Urinary bladder (tissue), 3 donors: ENCODE measurements at regions not wholly inside any gene's neighbourhood (a gene's known extent, or its start where the extent isn't known, plus 50 kb on each side); places are given as distances from the start of the nearest gene placed in this dataset.
"Not testable (repeated sequence)": the region's sequence is repeated elsewhere in the genome, so short reads cannot be mapped to it uniquely, and the experiment has no call there.

Experiments used
- DNase-seq: peaks from one replicate; pipeline ENCODE4 v3.0.0-alpha.2; 2015; ENCODE audit errors: extremely low spot score
- H3K27ac ChIP-seq: one replicate; pipeline ENCODE4 v1.5.1; 2013; ENCODE audit warnings: low read depth, mild to moderate bottlenecking, moderate library complexity
- H3K36me3 ChIP-seq: one replicate; pipeline ENCODE4 v1.6.1; 2013; ENCODE audit warnings: mild to moderate bottlenecking, moderate library complexity; ENCODE audit not compliant: insufficient read depth
- H3K4me1 ChIP-seq: one replicate; pipeline ENCODE4 v1.6.1; 2013; ENCODE audit warnings: mild to moderate bottlenecking, moderate library complexity; ENCODE audit not compliant: insufficient read depth
- H3K4me3 ChIP-seq: one replicate; pipeline ENCODE4 v1.5.1; 2013; ENCODE audit warnings: low read depth, low read length
- WGBS: extraction: QIAGEN DNeasy Blood & Tissue Kit; methylation state at CpG from one replicate; pipeline ENCODE4 v1.1.7; 2013; 5-methylcytosine and 5-hydroxymethylcytosine counted together
- donor health status: healthy with polysubstance abuse.
- donor health status: healthy.

DNA sequence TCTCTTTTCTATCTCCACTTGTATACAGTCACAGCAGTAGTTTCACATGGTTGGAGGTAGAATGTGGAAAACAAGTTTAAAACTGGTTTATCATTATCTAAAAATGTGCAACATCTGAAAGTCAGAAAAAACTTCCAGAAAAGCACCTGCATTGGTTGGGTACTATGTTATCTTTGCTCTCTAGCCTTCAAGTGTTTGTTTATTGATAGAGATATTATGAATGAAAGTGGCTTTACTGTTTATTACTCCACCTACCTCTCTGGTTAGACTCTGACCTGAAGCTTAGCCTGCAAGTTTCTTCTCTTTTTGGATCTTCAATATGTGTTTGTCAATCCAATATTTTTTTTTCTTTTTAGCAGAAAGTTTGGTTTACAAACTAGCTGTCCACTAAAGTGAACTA, 2161.4 kb upstream of the RAG2 start:
- DNase-seq, result no peak
- Histone ChIP-seq H3K27ac (no peak overlapping the region), H3K4me3 (no peak overlapping the region), H3K4me1 (no peaks in the 10 kb centered on the region), H3K36me3 (no peaks in the 10 kb centered on the region)

DNA sequence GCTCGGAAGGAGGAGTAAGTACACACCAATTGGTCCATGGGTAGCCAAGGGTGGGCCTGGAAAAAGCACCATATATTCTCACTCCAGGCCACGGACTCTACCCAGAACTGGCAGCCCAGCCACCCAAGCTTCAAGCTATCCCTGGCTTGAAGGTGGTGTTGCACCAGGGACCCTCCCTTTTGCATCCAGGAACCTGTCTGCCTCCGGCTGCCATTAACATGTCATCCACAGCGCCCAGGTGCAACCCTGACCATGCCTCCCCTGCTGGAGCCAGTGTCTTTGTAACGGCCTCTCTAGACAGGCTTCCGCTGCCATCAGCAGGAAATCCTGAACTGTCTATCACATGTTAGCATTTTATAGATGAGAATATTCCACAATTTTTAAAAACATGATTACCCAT, 2158.5 kb upstream of the RAG2 start:
- H3K36me3 ChIP-seq, result no peaks in the 10 kb centered on the region
- DNase-seq, result no peak
- H3K27ac ChIP-seq, result no peak overlapping the region
- H3K4me1 ChIP-seq, result no peaks in the 10 kb centered on the region
- H3K4me3 ChIP-seq, result no peak overlapping the region
- 93% methylated on average over 6 of the region's 6 CpGs for WGBS

DNA sequence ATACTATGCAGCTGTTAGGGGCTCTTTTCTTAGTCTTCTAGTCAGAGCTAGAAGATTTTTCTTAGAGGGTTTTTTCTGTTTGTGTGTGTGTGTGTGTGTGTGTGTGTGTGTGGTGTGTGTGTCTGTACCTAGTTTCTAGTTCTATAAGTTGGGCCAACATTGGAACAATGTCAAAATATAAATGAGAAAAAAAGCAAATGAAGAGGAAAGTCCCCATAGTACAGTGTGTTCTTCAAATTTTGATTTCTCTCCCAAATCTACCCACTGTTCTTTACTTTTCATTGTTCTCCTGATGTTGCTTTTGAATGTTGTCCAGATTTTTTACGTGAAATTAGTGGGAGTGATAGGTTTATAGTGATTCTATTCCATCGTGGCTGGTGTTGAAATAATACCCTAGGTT, 2153.4 kb upstream of the RAG2 start:
- no peak overlapping the region for H3K4me3 ChIP-seq
- H3K4me1 ChIP-seq, result no peaks in the 10 kb centered on the region
- DNase-seq, result no peak
- WGBS, result 48% methylated on average over 2 of the region's 2 CpGs
- H3K27ac ChIP-seq, result no peak overlapping the region
- H3K36me3 ChIP-seq, result no peaks in the 10 kb centered on the region

DNA sequence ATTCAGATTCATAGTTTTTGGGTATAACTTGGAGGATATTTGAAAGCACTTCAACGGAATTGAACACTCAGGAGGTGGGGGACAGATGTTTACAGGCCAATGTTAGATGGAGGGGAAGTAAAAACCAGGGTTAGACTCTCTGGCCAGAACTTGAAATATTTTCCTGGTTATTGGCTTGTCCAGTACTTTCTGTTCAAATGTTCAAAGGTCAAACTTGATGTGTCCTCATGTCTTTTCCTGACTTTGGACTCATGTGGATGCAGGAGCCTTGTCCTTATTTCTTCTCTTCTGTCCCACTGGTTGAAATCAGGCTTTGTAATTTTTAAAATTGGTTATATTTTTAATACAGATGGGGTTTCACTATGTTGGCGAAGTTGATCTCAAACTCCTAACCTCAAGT, 2148.5 kb upstream of the RAG2 start:
- not testable (repeated sequence) for H3K4me1 ChIP-seq, DNase-seq, H3K4me3 ChIP-seq, H3K36me3 ChIP-seq, H3K27ac ChIP-seq
- 78% methylated on average over 2 of the region's 2 CpGs for WGBS

DNA sequence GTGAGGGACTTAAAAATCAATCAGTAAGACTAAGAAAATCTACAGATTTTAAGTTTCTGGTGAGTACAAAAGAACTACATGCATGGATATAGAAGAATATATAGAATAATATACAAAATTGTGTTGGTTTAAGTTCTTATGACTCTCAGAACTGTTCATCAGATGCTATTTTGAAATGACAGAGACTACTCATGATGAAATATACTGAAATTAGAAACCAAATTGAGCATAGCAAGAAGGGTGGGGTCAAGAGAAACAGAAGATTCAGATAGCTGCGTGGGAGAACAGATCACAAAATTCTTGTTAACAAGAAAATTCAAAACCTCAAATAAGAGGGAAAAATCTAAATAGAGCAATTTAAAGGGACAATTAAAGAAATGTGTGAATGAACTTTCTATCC, 2125.3 kb upstream of the RAG2 start:
- no peak for DNase-seq
- Histone ChIP-seq H3K27ac (no peak overlapping the region), H3K4me1 (no peaks in the 10 kb centered on the region), H3K4me3 (no peak overlapping the region), H3K36me3 (no peaks in the 10 kb centered on the region)
- 85% methylated on average over 1 of the region's 1 CpG for WGBS

DNA sequence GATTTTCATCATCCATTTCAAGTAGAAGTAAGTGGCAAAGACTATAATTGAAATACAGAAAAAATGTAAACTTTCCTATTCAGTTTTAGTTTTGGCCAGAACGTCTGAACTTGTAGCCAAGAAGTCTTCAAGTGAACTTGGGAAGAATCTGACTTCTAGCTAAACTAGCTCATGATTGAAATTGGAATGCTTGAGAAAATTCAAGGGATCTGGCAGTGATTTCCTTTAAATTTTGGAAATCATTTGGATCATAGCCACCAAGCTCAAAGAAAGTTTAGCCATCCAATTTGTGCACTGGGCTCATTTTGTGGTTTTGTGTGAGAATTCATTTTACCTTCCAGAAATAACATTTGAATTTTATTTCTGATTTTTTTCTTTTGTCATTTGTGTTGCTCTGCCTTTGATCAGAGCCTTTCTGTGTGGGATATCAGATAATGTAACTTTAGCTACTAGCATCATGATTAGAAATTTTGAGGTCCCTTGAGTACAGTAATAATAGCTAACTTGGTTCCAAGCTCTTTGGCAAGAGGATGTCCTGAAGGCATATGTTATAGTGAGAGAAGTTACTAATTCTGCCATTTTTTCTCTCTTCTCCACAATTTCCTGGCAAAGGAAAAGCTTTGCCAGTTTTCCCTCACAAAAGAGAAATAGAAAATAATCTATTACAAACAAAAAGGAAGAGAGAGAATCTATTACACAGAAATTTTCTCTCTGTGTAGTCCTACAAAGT, 2123.7 kb upstream of the RAG2 start:
- Histone ChIP-seq H3K4me1 (no peaks in the 10 kb centered on the region), H3K36me3 (no peaks in the 10 kb centered on the region), H3K27ac (no peak overlapping the region), H3K4me3 (no peak overlapping the region)
- 36% methylated on average over 1 of the region's 1 CpG for WGBS
- no peak for DNase-seq

DNA sequence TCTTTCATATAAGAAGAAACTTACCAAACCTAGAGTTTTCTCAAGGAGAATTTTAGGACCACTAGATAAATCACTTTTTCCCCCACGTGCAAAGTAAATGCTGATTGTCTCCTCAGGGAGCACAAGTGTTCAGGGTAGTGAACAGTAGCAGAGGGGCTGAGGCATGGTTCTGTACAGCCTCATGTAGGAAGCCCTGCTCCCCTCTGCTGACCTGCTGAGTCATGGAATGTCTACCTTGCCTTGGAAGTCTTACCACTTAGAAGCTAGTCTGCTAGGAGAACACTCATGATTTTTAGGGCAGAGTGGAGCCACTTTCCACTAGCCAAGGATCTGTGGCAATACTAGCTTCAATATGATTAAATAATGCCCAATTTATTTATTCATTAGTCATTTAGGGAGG, 2120.6 kb upstream of the RAG2 start:
- no peaks in the 10 kb centered on the region for H3K4me1 ChIP-seq
- no peaks in the 10 kb centered on the region for H3K36me3 ChIP-seq
- 38% methylated on average over 1 of the region's 1 CpG for WGBS
- H3K27ac ChIP-seq, result no peak overlapping the region
- no peak for DNase-seq
- no peak overlapping the region for H3K4me3 ChIP-seq

DNA sequence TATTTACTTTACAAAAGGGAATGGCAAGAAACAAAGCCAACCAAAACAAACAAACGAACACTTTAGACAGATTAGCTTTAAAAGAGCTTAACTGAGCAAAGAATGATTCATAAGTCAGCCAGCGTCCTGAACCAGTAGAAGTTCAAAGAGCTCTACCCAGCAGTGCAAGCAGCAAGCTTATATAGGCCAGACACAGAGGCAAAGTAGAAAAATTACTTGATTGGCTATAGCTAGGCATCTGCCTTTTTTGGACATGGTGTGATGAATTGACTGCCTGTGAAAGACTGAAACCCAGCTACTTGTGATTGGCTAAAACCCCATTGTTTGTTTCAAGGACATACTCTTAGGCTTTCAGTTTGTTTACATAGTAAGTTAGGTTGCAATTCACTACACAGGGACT, 2120.0 kb upstream of the RAG2 start:
- DNase-seq, result no peak
- no peaks in the 10 kb centered on the region for H3K4me1 ChIP-seq
- no peak overlapping the region for H3K4me3 ChIP-seq
- H3K27ac ChIP-seq, result no peak overlapping the region
- 45% methylated on average over 2 of the region's 2 CpGs for WGBS
- H3K36me3 ChIP-seq, result no peaks in the 10 kb centered on the region

DNA sequence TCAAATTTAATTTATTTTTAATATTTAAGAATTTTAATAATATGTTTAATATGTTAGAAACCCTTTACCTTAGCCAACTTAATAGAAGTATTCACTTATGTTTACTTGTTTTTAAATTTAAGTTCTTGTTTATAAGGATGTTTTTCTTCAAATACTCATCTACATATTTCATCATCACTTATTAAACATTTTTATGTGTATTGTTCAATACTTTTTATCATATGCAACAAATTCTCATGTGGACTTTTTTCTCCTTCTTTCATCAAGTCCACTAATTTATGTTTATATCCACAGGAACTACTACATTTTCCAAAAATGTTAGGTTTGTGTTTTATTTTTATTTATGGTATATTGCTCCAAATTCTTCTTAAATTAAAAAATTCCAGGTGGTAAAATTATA, 2113.1 kb upstream of the RAG2 start:
- no peak overlapping the region for H3K4me3 ChIP-seq
- no peaks in the 10 kb centered on the region for H3K4me1 ChIP-seq
- no peak for DNase-seq
- no peaks in the 10 kb centered on the region for H3K36me3 ChIP-seq
- no peak overlapping the region for H3K27ac ChIP-seq

DNA sequence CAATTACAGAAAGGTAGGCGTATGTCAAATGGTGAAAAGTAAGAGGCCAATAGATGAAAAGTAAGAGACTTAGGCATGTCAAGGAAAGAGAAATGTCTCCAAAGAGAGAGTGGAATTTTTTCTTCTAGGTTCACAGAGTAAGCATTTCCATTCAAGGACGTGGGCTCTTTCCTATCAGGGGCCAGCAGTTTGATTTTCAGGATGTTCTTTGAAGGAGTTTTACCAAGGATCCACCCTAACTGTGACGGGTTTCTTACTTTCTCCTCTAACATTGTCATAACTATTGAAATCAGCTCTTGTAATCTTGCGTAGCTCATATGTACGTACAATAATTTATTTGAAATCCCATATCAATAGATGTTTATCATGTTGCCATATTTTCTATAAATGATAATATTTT, 2112.2 kb upstream of the RAG2 start:
- no peaks in the 10 kb centered on the region for H3K4me1 ChIP-seq
- no peak overlapping the region for H3K27ac ChIP-seq
- no peak for DNase-seq
- H3K4me3 ChIP-seq, result no peak overlapping the region
- 84% methylated on average over 5 of the region's 5 CpGs for WGBS
- no peaks in the 10 kb centered on the region for H3K36me3 ChIP-seq

DNA sequence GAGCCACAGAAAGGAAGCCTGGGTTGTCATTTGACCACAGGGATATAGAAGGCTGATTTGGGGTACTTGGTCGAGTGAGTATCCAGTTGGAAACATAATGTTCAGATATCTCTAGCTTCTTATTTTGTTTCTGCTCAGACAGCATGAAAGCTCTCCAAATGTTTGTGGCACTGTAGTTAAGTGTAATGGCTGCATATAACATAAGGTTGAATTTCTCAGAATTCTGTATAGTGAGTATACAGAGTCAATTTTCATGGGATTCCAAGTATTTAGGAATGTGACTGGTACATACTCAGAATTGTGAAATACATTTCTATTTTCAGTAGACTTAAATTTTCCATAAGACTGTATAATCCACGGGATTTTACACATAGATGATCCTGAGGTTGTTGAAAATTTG, 2102.1 kb upstream of the RAG2 start:
- no peak overlapping the region for H3K27ac ChIP-seq
- no peak for DNase-seq
- 60% methylated on average over 2 of the region's 2 CpGs for WGBS
- H3K36me3 ChIP-seq, result no peaks in the 10 kb centered on the region
- H3K4me1 ChIP-seq, result no peaks in the 10 kb centered on the region
- H3K4me3 ChIP-seq, result no peak overlapping the region

DNA sequence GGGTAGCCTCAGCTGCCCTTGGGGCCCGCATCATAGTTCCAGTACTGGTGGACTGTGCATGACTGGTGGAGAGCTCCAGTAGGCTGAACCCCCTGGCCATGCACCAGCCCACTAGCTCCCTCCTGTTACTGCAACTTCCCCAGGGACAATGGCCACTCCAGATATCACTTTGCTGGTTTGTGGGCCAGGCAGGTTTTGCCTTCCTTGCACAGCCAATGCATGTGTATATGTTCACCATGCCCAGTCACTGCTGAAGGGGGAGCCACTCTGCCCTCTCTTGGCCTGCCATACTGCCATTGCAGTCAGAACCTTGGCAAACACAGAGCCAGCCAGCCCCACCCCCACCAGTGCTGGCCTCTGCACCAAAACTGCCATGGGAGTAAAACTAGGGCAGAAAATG, 2095.3 kb upstream of the RAG2 start:
- H3K27ac ChIP-seq, result no peak overlapping the region
- H3K36me3 ChIP-seq, result no peaks in the 10 kb centered on the region
- no peaks in the 10 kb centered on the region for H3K4me1 ChIP-seq
- 100% methylated on average over 1 of the region's 1 CpG for WGBS
- no peak for DNase-seq
- no peak overlapping the region for H3K4me3 ChIP-seq

DNA sequence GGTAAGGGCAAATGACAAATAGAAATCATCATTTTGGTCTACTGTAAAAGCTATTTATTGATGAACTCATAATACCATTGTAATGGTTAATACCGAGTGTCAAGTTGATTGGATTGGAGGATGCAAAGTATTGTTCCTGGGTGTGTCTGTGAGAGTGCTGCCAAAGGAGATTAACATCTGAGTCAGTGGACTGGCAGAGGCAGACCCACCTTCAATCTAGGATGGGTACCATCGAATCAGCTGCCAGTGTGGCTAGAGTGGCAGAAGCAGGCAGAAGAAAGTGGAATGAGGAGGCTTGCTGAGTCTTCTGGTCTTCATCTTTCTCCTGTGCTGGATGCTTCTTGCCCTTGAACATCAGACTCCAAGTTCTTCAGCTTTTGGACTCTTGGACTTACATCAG, 2092.2 kb upstream of the RAG2 start:
- not testable (repeated sequence) for H3K36me3 ChIP-seq, H3K4me3 ChIP-seq, DNase-seq, H3K4me1 ChIP-seq, H3K27ac ChIP-seq
- WGBS, result 84% methylated on average over 2 of the region's 2 CpGs

DNA sequence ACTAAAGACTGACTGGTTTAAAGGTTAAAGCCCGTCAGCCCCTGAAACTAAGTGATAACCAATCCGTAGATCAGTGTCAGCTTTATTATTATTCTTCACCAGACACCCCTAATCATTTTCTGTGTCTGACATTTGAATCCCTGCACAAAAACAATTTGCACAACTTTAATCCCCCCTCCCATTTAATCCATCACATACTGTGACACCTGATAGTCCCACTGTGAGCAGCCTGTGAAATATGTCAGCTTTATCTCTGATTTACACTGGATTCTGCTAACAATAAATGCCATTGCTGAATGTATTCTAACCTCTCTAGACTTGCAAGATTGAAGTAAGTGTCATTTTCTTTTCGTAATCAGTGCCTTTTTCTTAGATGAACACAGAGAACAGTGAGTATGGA, 2089.0 kb upstream of the RAG2 start:
- DNase-seq, result no peak
- no peak overlapping the region for H3K27ac ChIP-seq
- no peaks in the 10 kb centered on the region for H3K4me1 ChIP-seq
- no peaks in the 10 kb centered on the region for H3K36me3 ChIP-seq
- 50% methylated on average over 3 of the region's 3 CpGs for WGBS
- H3K4me3 ChIP-seq, result no peak overlapping the region

DNA sequence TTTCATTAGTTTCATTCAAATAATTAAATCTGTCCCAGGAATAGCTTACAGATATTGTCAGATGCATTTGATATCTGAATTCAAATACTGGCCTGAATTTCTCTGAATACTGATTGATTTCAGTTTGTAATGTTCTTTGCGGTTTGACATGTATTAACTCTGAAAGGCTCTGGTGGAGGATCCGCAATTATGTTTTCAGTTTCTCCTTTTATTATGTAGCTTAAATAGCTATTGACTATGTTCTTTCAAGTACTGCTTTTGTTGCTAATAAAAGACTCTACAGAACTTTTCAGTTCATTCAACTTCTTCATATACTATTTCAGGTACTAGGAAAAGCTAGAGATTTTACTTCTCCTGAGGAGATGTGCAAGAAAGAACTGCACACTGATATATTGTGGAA, 2085.4 kb upstream of the RAG2 start:
- H3K36me3 ChIP-seq, result no peaks in the 10 kb centered on the region
- no peak for DNase-seq
- 93% methylated on average over 2 of the region's 2 CpGs for WGBS
- H3K4me3 ChIP-seq, result no peak overlapping the region
- no peaks in the 10 kb centered on the region for H3K4me1 ChIP-seq
- H3K27ac ChIP-seq, result no peak overlapping the region
